Hematopoietic multipotent progenitor cell treated with erythropoietin and hydrocortisone succinate and interleukin-3 and kit ligand, for 15 days (in vitro differentiated cells): ENCODE measurements at regions not wholly inside any gene's neighbourhood (a gene's known extent, or its start where the extent isn't known, plus 50 kb on each side); places are given as distances from the start of the nearest gene placed in this dataset.
"Not testable (repeated sequence)": the region's sequence is repeated elsewhere in the genome, so short reads cannot be mapped to it uniquely, and the experiment has no call there.

Experiments used
- DNase-seq: peaks from one replicate; pipeline ENCODE4 v3.0.0-alpha.2; 2015; ENCODE audit warnings: low spot score

DNA sequence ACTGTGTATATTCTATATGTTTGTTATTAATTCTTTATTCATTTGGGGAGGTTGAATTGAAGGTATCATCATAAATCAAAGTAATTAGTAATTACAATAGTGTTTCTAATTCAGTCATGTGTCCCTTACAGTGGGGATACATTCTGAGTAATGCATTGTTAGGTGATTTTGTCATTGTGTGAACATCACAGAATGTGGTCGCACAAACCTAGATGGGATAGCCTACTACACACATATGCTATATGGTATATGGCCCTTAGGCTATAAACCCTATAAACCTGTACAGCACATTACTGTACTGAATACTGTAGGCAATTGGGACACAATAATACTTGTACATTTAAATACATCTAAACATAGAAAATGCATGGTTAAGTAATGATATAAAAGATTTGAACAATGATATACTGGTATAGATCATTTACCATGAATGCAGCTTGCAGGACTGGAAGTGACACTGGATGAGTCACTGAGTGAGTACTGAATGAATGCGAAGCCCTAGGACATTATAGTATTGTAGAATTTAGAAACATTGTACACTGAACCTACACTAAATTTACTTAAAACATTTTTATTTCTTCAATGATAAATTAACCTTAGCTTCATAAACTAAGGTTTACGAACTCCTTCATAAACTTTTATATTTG is 936.2 kb upstream of the CHORDC1 start:
- no peak for DNase-seq

DNA sequence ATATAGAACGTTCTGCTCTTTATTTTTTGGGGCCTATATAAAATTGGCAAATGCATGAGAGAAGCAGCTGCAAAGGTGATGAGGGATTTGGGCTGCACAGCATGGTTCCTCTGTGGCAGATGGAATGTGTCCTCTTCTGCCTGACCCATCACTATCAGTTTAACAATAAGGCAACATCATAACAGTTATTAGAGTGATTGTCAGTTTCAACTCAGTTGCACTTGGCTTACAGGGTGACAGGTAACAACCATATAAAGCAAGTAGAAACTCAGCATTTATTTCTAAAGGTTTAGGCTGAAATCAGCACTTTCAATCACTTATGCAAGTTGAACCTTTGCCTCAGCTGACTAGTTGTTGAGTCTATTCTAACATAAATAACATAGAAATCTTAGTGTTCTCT is 935.4 kb upstream of the CHORDC1 start:
- no peak for DNase-seq

DNA sequence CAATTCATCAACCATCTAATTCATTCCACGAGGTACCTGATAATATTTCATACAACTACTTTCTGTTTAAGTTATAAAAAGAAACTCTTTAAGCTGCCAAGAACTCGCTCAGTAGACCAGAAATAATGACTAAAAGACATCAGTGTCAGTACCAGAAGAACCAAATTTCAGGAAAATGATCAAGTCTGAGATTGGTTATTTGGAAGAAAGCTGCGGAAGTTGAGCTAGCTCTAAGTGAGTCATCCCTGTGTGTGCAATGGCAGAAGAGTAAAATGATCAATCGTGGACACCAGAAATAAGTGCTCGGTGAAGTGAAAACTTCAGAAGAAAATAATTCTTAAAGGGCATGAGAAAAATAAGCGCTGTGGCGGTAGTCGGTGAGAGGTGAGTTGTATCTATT is 933.2 kb upstream of the CHORDC1 start:
- no peak for DNase-seq

DNA sequence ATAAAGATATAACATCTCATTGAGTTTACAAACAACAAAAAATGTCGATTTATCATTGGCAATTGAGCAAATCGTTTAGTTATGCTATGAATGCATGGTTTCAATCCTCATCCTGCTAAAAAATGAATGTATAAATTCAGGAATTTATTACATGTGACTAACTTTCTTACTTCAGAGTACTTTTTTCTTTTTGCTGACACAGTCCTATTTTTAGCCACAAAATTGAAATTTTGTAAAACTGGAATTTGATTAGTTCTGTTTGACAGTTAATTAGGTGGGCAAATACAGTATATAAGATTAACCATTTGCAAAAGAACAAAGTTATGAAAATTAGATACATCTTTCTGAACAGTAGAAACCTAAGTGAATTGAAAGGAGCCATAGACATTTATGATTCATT is 925.0 kb upstream of the CHORDC1 start:
- no peak for DNase-seq

DNA sequence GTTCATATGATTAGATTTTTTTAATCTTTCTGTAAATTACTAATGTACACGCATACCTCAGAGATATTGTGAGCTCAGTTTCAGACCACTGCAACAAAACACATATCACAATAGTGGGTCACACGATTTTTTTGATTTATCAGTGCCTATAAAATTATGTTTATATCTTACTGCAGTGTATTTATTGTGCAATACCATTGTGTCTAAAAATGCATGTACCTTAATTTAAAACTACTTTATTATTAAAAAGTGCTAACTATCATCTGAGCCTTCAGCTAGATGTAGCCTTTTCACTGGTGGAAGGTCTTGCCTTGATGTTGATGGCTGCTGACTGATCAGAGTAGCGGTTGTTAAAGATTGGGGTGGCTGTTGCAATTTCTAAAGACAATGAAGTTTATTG is 918.8 kb upstream of the CHORDC1 start:
- no peak for DNase-seq

DNA sequence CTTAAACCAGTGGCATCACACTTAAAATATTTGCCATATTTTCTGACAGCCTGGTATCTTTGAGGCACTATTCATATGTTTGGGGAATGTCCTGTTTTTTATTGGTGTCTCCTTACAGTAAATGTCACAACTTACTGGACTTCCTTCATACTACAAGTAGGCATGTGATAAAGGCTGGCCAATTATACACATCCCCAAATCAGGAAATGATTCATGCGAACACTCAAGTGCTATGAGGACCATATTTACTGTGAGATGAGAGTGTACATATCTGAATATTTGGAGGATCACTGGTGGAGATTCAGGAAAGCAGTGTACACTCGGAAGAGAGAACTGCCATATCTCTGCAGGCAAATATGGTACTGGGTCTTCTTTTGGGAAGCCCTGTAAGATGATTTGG is 913.8 kb upstream of the CHORDC1 start:
- no peak for DNase-seq

DNA sequence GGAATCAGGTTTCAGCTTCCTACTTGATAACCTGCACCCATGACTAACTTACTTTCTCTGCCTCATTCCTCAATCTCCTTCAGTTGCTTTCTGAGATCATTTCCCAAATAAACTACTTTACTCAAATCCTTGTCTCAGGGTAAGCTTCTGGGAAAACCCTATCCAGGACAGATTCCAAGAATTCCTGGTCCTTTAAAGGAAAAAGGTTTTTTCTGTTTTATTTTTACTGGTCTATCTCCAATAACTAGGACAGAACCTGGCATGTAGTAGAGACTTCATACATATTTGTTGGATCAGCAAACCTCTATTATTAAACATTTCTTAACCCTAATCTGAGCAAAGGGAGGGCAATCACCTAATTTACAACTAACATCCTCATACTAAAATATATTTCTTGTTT is 910.5 kb upstream of the CHORDC1 start:
- no peak for DNase-seq

DNA sequence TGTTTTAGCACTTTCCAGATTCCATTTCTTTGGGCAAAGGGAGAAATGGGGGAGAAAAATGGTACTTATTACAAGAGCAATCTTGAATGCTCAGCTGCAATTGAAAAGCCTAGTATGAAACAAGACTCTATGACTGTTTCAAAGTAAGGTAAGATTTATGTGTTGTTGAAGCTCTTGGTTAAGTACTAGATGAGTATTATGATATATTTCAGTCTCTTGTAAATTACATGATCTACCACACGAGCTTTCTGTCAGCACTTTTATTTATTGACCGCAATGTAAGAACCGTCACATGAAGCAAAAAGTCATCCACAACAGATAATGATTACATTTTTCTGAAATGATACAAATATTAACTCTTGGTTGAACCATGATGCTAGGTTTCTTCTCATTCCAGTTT is 906.7 kb upstream of the CHORDC1 start:
- no peak for DNase-seq

DNA sequence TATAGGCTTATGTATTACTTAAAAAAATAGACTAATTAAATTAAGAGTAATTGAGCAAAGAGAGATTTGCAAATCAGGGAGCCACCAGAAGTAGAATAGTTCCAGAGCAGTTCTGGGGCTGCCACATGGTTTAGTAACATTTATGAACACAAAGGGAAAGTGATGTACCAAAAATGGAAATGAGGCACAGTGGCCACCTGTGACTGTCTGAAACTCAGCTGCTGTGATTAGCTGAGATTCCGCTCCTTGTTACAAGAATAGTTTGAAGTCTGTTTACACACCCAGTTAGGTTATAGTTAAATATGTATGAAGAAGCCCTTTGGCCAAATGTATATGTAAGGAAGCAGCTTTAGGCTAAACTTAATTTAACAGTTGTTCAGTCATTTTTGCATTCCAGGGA is 901.5 kb upstream of the CHORDC1 start:
- no peak for DNase-seq

DNA sequence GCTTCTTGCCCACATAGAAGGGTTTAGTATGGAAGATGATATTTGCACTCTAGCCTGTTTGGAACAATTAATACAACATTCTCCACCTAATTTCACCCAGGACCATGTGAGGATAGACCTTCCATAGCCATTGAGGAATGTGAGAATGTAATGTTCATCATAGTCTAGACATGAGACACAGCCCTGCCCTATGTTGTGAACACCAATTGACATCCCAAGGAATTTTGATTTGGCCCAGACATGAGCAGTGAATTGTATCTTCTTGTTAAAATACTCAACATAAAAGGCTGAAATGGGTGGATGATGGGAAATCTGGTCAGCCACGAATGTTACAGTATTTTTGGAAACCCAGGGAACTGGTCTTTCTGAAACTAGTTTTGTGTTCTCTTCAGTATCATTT is 892.3 kb upstream of the CHORDC1 start:
- no peak for DNase-seq

DNA sequence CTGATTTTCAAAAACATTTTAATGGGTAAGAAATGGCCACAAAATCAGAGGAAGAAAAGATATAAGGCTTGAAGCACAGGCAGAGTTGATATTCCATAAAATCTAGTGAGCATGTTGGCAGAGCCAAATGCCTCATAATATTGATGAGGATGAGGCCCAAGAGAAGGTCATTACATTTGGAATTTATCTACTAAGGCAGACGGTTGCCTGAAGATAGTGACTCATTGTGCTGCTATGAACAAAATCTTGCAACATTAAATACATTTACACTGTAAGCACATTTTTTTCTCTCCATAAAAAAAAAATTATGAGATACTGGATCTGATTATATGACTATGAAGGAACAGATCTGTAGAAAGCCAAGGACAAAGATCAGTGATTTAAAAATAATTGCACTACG is 881.4 kb upstream of the CHORDC1 start:
- no peak for DNase-seq

DNA sequence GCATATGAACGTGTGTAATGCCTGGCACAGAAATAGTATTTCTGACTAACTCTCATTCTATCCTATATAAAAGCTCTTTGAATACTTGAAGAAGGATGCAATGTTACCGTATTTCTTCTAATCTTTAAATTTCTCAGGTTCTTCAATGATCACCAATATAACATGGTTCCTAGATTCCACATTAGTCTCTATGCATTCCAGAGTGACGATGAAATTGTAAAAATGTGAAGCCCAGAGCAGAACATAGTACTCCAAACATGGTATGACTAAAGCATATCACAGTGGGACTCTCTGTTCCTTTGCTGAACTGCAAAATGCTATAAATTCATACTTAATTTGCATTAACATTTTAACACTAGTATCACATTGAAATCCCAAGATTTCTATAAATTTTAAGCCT is 877.6 kb upstream of the CHORDC1 start:
- DNase-seq, result no peak

DNA sequence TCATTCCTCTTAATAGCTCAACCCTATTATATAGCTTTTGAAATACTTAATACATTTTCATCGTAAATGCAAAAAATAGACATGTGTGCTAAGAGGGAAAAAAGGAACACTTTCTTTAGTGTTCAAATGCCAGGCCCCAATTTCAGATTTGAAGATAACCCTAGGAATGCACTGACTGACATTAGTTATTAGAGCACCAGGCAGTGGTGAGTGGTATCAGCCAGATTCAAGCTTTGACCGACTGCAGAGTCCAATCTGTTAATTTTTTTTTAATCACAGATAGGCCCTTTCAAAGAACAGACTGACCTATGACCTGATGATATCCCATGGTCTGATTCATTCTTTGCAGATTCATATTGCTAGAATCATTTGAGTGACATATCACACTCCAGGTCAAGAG is 874.2 kb upstream of the CHORDC1 start:
- no peak for DNase-seq

DNA sequence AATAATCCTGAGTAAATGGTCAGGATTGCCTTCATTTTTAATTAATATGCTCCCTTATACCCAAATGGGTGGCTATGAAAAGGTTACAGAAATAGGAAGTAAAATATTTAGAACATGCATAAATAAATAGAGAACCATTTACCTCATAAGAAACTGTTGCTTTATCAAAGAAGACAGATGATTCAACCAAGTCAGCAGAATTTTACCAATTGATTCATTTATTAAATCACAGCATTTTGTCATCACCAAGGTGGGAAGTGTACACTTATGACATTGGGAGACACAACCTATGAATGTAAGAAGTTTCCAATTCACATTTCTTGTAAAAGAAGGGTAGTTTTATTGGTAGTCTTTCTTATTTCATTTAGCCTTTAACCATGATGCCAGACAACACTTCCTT is 870.3 kb upstream of the CHORDC1 start:
- DNase-seq, result no peak

DNA sequence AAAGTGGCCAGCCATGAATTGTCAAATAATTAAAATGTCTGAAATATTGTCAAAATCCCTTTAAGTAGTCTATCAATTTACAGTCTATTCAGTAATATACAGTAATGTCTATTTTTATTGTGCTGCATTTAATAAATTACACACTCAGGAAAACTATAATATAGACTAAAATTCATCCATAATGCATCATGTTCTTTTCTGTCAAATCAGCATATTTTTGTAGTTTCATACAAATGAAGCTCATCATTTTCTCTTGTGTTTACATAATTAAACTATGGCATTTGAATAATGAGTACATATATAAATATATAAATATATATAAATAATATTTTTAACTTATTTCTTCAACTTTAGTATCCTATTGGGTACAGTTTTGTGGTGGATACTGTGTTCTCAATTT is 868.7 kb upstream of the CHORDC1 start:
- no peak for DNase-seq

DNA sequence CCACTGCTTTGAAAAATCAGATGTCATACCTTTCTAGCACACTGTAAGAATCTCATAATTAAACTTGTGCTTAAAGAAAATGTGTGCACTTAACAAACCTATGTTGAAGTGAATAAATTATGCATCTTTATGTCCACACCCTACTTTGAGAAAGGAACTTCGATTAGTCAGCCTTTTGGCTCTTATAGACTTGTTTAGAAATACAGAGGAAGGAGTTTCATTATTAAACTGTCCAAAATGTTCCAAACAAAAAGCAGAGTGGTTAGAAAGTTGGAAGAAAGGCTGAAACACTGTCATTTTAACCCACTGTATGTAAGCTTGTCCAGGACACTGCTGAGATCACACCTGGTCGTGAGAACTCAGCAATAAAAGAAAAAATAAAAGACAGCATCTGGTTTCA is 863.2 kb upstream of the CHORDC1 start:
- DNase-seq, result no peak

DNA sequence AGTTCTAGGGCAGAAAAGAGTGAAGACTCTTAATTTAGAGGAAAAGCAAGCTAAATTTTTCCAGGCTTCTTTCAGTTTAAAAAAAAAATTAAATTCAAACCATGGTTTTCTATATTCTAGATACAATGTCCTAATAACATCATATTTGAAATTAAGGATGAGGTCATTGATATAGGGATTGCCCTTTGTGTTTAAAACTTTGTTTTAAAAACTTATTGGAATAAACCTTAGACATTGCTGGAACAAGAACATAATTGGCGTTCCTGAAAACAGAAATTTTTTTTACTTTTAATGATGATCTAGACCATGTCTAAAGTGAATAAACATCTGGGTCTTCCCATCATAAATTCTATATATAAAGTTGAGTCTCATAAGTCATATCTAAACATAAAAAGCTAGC is 859.4 kb upstream of the CHORDC1 start:
- no peak for DNase-seq

DNA sequence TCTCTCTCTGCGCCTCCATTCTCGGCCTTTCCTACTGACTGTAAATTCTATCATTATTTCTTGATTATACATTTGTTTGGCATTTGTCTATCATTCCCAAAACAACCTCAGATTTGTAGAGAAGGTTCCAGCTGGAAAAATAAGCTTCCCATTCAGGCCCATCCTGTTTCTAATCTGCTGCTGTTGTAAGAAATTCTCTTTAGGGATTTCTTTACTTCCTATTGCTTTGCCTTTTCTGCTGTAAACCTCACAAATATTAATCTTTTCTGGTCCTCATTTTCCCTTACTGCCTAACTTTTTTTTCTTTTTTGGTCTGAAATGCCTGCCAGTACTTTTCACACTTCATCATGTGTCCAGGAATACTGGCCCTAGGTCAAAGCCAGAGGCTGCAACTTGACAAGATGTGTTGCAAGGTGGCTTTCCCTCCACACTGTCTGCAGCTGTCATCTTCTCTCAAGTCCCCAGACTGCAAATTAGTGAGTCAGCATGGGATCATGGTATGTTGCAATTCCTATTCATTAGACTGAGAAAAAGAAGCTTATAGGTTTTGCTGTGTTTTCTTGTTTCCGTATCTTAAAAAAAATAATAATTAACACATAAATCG is 858.7 kb upstream of the CHORDC1 start:
- no peak for DNase-seq

DNA sequence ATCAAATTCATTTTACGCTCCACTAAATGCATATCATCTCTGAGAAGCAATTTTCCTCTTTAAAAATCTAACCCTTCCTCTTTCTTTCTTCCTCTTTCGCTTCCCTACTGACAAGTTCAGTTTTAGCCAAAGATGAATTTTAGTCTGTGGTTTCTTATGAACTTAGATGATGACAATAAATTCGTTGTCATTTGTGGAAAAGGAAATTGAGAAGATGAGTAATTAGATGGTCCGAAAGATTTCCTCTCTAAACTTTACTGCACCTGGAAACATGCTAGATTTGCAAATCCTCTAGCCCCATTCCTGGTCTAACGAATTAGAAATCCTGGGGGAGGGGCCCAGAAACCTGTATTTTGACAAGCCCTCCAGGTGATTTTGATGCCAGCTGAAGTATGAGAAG is 855.4 kb upstream of the CHORDC1 start:
- DNase-seq, result no peak

DNA sequence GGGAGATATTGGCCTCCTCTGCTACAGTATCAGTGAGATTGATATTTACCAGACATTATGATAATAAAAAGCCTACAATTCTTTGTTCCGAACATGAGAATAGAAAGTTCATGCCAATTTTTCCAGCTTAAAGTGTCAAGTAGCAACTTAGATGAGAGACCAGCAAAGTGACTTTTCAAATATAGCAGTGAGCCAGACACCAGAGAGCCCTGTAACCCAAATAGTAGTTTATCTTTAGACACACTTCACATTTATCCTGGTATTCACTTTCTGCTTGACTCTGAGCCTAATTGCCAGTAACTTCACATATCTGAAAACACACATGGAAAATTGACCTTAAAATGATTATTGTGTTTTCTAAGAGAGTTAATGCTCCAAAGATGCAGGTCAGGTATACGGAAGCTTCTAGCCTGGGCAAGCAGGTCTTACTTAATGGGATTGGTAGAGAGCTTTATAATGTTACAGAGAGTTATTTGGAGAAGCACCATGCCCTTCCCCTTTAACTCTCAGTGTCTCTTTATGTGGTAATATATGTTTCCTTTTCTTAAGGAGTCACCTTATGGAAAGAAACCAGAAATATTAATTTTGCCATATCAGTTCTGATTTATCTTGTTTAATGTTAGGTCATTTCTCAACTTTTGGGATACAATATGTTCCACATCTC is 852.3 kb upstream of the CHORDC1 start:
- DNase-seq, result no peak

DNA sequence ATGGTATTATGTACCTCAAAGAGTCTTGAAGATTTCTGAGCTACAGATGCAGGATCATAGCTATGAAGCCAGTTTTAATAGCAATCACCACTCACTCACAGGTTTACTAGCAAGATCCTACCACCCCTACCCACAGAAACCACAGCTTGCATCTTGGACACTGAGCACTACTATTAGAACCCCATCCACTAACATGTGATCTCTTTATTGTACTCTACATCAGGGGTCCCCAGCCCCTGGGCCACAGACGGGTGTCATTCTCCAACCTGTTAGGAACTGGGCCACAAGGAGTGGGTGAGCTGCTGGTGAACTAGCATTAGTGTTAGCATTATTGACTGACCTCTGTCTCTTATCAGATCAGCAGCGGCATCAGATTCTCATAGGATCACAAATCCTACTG is 844.8 kb upstream of the CHORDC1 start:
- DNase-seq, result no peak

DNA sequence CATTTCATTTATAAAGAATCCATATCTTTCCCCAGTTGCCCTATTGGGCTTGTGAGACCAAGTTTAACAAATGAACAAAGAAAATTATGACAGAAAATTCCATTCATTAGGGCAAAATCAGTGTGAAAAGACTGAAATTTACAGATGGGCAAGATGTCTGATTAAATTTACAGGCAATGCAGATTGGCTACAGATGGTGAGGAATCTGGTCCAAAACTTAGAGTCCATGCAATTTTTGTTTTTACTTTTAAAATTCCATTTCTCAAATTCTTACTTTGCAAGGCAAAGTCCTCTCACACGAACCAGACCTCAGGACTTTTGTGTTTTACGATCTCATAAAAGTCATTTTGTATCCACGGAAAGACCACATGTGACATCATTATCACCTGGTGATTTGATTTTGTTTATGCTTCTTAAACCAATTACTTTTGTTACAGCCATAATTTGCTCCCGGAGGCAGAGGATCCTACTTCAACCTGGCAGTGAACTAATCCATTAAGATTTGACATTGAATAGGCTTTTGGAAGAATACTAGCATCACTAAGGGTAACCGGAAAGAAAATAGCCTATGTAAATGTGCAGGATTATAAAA is 843.7 kb upstream of the CHORDC1 start:
- DNase-seq, result no peak

DNA sequence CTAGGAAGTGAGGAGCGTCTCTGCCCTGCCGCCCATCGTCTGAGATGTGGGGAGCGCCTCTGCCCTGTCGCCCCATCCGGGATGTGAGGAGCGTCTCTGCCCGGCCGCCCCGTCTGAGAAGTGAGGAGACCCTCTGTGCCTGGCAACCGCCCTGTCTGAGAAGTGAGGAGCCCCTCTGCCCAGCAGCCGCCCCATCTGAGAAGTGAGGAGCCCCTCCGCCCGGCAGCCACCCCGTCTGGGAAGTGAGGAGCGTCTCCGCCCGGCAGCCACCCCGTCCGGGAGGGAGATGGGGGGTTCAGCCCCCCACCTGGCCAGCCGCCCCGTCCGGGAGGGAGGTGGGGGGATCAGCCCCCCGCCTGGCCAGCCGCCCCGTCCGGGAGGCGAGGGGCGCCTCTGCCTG is 840.5 kb upstream of the CHORDC1 start:
- DNase-seq, result not testable (repeated sequence)

DNA sequence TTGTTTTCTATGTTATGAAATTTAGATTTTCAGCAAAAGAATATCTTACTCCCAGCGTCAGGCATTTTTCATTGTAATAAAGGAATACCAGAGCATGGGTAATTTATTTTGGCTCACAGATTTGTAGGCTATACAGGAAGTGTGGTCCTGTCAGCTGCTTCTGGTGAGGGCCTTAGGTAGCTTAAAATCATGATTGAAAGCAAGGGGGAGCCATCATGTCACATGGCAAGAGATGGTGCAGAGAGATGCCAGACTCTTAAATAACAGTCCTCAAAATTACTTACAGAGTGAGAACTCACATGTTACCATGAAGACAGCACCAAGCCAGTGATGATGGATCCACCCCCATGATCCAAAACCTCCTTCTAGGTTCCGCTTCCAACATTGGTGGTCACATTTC is 825.0 kb upstream of the CHORDC1 start:
- no peak for DNase-seq
